Uterus (tissue), 3 donors: ENCODE measurements at regions not wholly inside any gene's neighbourhood (a gene's known extent, or its start where the extent isn't known, plus 50 kb on each side); places are given as distances from the start of the nearest gene placed in this dataset.
"Not testable (repeated sequence)": the region's sequence is repeated elsewhere in the genome, so short reads cannot be mapped to it uniquely, and the experiment has no call there.

Source experiments
- DNase-seq, 2 donors: peaks; one replicate each; pipeline ENCODE4 v3.0.0-alpha.2; 2019 to 2020
- H3K27ac ChIP-seq, 2 donors: fragments of 200-600 bp; sonication (generic); 1 replicate in 1 of 2; 2 replicates in 1 of 2; pipeline ENCODE4 v1.5.1; 2016 to 2018
- H3K27me3 ChIP-seq, 2 donors: fragments of 200-600 bp; sonication (generic); one replicate each; pipeline ENCODE4 v1.5.1; 2018 to 2019; ENCODE audit warnings: control low read depth in 1 of 2
- H3K36me3 ChIP-seq, 2 donors: fragments of 200-600 bp; sonication (generic); one replicate each; pipeline ENCODE4 v1.5.1; 2019; ENCODE audit warnings: control low read depth in 1 of 2
- H3K4me1 ChIP-seq, 2 donors: fragments of 200-600 bp; sonication (generic); one replicate each; pipeline ENCODE4 v1.5.1; 2018 to 2019; ENCODE audit warnings: control low read depth in 1 of 2
- H3K4me3 ChIP-seq, 2 donors: fragments of 200-600 bp; sonication (generic); 1 replicate in 1 of 2; 2 replicates in 1 of 2; pipeline ENCODE4 v1.5.1; 2018 to 2019; ENCODE audit warnings: mild to moderate bottlenecking in 1 of 2
- H3K9me3 ChIP-seq, 2 donors: fragments of 200-600 bp; sonication (generic); one replicate each; pipeline ENCODE4 v1.5.1; 2019; ENCODE audit warnings: control low read depth in 1 of 2
- CTCF ChIP-seq, 4 experiments: fragments of 200-600 bp in 2 of 4; fragments of 450-650 bp in 2 of 4; sonication (generic) in 2 of 4; IDR thresholded peaks; one replicate each; pipeline ENCODE4 v1.5.1; 2016 to 2019; ENCODE audit warnings: antibody characterized with exemption in 4 of 4, mild to moderate bottlenecking in 2 of 4, moderate library complexity in 1 of 4
- POLR2A ChIP-seq, 2 donors: fragments of 450-650 bp; IDR thresholded peaks; one replicate each; pipeline ENCODE4 v1.6.1; 2016; ENCODE audit warnings: antibody characterized with exemption in 2 of 2, mild to moderate bottlenecking in 1 of 2, moderate library complexity in 1 of 2
- intact Hi-C: fragments of 100-400 bp; cut with DNase I; formaldehyde crosslinking; loops from one replicate; pipeline ENCODE4 v1.15.1; 2023; ENCODE audit warnings: low total_unique reads
- donor health status: DM: yes; HTN: yes; CAD: no.

GRCh38 chr2:61736953-61737352, 116.9 kb downstream of the FAM161A start:
- Histone ChIP-seq H3K9me3 (no peaks in the 10 kb centered on the region), H3K4me3 (no peak overlapping the region), H3K27ac (no peak overlapping the region), H3K27me3 (no peaks in the 10 kb centered on the region), H3K4me1 (no peaks in the 10 kb centered on the region), H3K36me3 (no peaks in the 10 kb centered on the region)
- intact Hi-C loops, result no loop called here
- DNase-seq, result no peak
- TF ChIP-seq POLR2A (IDR thresholded peaks at IDR 0.05) (no peak), CTCF (IDR thresholded peaks at IDR 0.05) (no peak)

GRCh38 chr2:61733563-61733962, 120.3 kb downstream of the FAM161A start:
- H3K27ac ChIP-seq, result no peak overlapping the region
- no peaks in the 10 kb centered on the region for H3K36me3 ChIP-seq
- intact Hi-C loops, result no loop called here
- no peak for TF ChIP-seq POLR2A (IDR thresholded peaks at IDR 0.05)
- H3K4me3 ChIP-seq, result no peak overlapping the region
- DNase-seq, result no peak
- H3K9me3 ChIP-seq, result no peaks in the 10 kb centered on the region
- no peaks in the 10 kb centered on the region for H3K4me1 ChIP-seq
- H3K27me3 ChIP-seq, result no peaks in the 10 kb centered on the region

GRCh38 chr2:61732787-61733186, 121.1 kb downstream of the FAM161A start:
- Histone ChIP-seq H3K4me3 (no peak overlapping the region), H3K4me1 (no peaks in the 10 kb centered on the region), H3K9me3 (no peaks in the 10 kb centered on the region), H3K36me3 (no peaks in the 10 kb centered on the region), H3K27me3 (no peaks in the 10 kb centered on the region), H3K27ac (no peak overlapping the region)
- intact Hi-C loops, result no loop called here
- no peak for TF ChIP-seq POLR2A (IDR thresholded peaks at IDR 0.05)
- no peak for TF ChIP-seq CTCF (IDR thresholded peaks at IDR 0.05)
- no peak for DNase-seq

- DNase-seq, result no peak
- intact Hi-C loops, result no loop called here
- TF ChIP-seq POLR2A (IDR thresholded peaks at IDR 0.05) (no peak), CTCF (IDR thresholded peaks at IDR 0.05) (no peak)
- H3K36me3 ChIP-seq, result no peaks in the 10 kb centered on the region
- no peaks in the 10 kb centered on the region for H3K9me3 ChIP-seq
- H3K27ac ChIP-seq, result no peak overlapping the region
- H3K4me1 ChIP-seq, result no peaks in the 10 kb centered on the region
- no peaks in the 10 kb centered on the region for H3K27me3 ChIP-seq
- H3K4me3 ChIP-seq, result no peak overlapping the region
These were observed 126.1 kb downstream of the FAM161A start for GRCh38 chr2:61727746-61728145.

- Histone ChIP-seq H3K4me3 (no peak overlapping the region), H3K27ac (no peak overlapping the region), H3K27me3 (no peaks in the 10 kb centered on the region), H3K9me3 (no peaks in the 10 kb centered on the region), H3K36me3 (no peaks in the 10 kb centered on the region), H3K4me1 (no peaks in the 10 kb centered on the region)
- DNase-seq, result no peak
- TF ChIP-seq CTCF (IDR thresholded peaks at IDR 0.05) (no peak), POLR2A (IDR thresholded peaks at IDR 0.05) (no peak)
- intact Hi-C loops, result no loop called here
These were observed 127.2 kb downstream of the FAM161A start for GRCh38 chr2:61726456-61727209.

- H3K27ac ChIP-seq, H3K4me1 ChIP-seq, H3K4me3 ChIP-seq, H3K9me3 ChIP-seq, H3K27me3 ChIP-seq, DNase-seq, H3K36me3 ChIP-seq, intact Hi-C loops: not testable (repeated sequence)
These were observed 130.5 kb downstream of the FAM161A start for GRCh38 chr2:61723364-61723763.
